Activated CD4-positive, CD25-positive, alpha-beta regulatory T cell (primary cell): ENCODE measurements at regions not wholly inside any gene's neighbourhood (a gene's known extent, or its start where the extent isn't known, plus 50 kb on each side); places are given as distances from the start of the nearest gene placed in this dataset.

Source experiments
- DNase-seq, 4 experiments: peaks; one replicate each; lab custom pipeline; 2025; lab: John Stamatoyannopoulos, UW

DNA sequence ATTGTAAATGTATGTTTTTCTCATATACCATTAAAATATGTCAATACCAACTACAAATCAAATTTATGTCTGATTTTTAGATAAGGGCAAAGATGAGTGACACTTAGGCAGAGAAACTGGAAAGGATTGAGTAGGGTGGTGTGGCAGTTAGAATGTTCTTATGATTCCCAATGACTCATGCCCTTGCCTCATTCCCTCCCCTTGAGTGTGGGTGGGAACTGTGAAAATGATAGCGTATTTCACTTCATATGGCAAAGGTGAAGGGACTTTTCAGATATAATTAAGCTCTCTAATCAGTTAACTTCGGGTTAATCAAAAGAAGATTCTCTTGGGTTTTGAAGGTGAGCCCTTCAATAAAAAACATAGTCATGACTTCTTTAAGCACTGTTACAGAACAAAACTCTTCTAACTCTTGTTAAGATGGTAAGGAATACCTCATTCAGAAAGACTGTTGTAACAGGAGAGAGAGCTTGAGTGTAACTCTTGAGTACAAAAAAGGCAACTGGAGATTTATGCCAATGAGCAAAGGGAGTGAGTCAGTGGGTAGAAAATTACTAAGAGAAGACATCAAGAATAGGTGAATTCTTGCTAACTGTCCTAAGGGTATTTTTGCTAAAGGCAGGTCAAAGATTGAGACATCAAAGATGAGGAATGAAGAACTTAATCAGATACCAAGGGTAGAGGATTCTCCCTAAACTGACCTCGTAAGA is 329.5 kb downstream of the KCTD8 start:
- no peak for DNase-seq

DNA sequence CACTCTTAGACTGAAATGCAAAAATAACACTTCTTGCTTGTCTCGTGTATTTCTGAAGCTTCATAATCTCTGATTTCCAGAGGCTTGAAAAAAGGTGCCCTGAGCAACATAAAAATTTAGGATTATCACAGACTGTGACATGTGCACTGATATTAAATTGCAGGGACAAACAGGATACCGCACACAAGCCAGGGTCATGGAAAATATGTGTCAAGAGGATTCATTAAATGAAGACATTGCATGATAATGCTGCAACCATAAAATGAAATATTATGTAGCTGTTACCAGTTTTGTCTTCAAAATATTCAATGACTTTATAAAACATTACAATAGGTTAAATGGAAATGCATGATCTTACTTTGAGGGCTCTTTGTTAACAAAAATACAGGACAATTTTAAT is 328.0 kb downstream of the KCTD8 start:
- no peak for DNase-seq

DNA sequence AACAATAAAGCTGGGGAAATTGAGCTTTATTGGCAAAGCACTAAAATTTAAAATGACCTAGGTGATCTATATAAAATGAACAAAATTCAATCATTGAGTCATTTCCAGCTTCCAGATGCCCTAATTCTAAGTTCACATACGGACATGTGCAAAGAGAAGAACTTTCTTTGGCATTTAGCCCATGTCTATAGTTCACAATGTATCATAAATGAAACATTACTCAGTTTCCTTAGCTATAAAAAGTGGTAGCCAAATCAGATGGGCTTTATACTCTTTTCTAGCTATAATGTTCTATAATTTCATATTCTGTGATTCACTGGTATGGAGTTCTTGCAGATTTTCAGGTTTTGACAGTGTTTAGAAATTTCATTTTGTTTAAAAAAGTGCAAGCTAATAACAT is 327.4 kb downstream of the KCTD8 start:
- DNase-seq = no peak
